ENCODE measurements at regions not wholly inside any gene's neighbourhood (a gene's known extent, or its start where the extent isn't known, plus 50 kb on each side); places are given as distances from the start of the nearest gene placed in this dataset.

- no peak for TF ChIP-seq POLR2AphosphoS5 (IDR thresholded peaks at IDR 0.05; ENCODE audit: insufficient read depth, low read depth, low read length)
- TF ChIP-seq EZH2 (IDR thresholded peaks at IDR 0.05; ENCODE audit: borderline replicate concordance, low read depth, low read length, severe bottlenecking), result no peak
- TF ChIP-seq POLR2A (IDR thresholded peaks at IDR 0.05; ENCODE audit: low read depth, low read length), result no peak
- TF ChIP-seq, protein P1, sequence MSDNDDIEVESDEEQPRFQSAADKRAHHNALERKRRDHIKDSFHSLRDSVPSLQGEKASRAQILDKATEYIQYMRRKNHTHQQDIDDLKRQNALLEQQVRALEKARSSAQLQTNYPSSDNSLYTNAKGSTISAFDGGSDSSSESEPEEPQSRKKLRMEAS (IDR thresholded peaks at IDR 0.05; ENCODE audit: insufficient read depth, insufficient read length), result no peak
- TF ChIP-seq, protein P2, sequence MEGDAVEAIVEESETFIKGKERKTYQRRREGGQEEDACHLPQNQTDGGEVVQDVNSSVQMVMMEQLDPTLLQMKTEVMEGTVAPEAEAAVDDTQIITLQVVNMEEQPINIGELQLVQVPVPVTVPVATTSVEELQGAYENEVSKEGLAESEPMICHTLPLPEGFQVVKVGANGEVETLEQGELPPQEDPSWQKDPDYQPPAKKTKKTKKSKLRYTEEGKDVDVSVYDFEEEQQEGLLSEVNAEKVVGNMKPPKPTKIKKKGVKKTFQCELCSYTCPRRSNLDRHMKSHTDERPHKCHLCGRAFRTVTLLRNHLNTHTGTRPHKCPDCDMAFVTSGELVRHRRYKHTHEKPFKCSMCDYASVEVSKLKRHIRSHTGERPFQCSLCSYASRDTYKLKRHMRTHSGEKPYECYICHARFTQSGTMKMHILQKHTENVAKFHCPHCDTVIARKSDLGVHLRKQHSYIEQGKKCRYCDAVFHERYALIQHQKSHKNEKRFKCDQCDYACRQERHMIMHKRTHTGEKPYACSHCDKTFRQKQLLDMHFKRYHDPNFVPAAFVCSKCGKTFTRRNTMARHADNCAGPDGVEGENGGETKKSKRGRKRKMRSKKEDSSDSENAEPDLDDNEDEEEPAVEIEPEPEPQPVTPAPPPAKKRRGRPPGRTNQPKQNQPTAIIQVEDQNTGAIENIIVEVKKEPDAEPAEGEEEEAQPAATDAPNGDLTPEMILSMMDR (IDR thresholded peaks at IDR 0.05; ENCODE audit: extremely low read depth in 1 of 2, insufficient read depth in 1 of 2, low read depth in 1 of 2, low read length in 2 of 2), result no peak
- no peak for TF ChIP-seq JUN (IDR thresholded peaks at IDR 0.05; ENCODE audit: borderline replicate concordance, insufficient read depth, insufficient read length, low read depth)
- TF ChIP-seq GATA2 (IDR thresholded peaks at IDR 0.05; ENCODE audit: insufficient read depth, insufficient read length, low read depth, low read length), result no peak
- TF ChIP-seq FOS (IDR thresholded peaks at IDR 0.05; ENCODE audit: borderline replicate concordance, insufficient read depth, low read length), result no peak
- TF ChIP-seq MYC (IDR thresholded peaks at IDR 0.05; ENCODE audit: low read depth, low read length), result no peak
- H3K27ac ChIP-seq (ENCODE audit: insufficient read depth, low read depth, low read length), result no peak overlapping the region
- H3K4me2 ChIP-seq (ENCODE audit: insufficient read depth, low read length), result no peak overlapping the region
- H3K36me3 ChIP-seq (ENCODE audit: control insufficient read depth in 2 of 2, extremely low read depth in 1 of 2, insufficient read depth in 2 of 2, low read length in 2 of 2), result no peaks in the 10 kb centered on the region
- BruUV-seq (replicated peaks), result no TSS peak
- dilution Hi-C loops (cut with MboI; ENCODE audit: extremely low pct_ligation_motif_present, low sequenced_read_pairs) (no loop called here), intact Hi-C loops (cut with micrococcal nuclease) (no loop called here)
- no peaks in the 10 kb centered on the region for H4K20me1 ChIP-seq (replicated peaks; ENCODE audit: control insufficient read depth, extremely low read depth, insufficient read depth, low read length)
- no peaks in the 10 kb centered on the region for H3K79me2 ChIP-seq (ENCODE audit: control insufficient read depth, insufficient read depth, low read length)
- no peak overlapping the region for H2AFZ ChIP-seq (ENCODE audit: low read depth, low read length)
- FAIRE-seq (no peak), DNase-seq (ENCODE audit: low read depth, low spot score) (no peak)
- ChIA-PET CTCF (interaction anchor here (1.4 to 2.6 kb wide), 2 partner anchors 8 to 10 kb away, joined by 5 to 10 read pairs; no protein-coding TSS in a partner anchor), POLR2A (no interaction called here)
- H3K4me1 ChIP-seq (ENCODE audit: control insufficient read depth, extremely low read depth, insufficient read depth, low read length), result no peaks in the 10 kb centered on the region
- peaks cover 0 to 2% of the 10 kb centered on the region in 2 experiments for H3K27me3 ChIP-seq (ENCODE audit: control insufficient read depth in 2 of 2, insufficient read depth in 2 of 2, low read length in 2 of 2)
- H3K9me3 ChIP-seq (replicated peaks; ENCODE audit: control insufficient read depth, insufficient read depth, low read length), result no peaks in the 10 kb centered on the region
- no peak overlapping the region for H3K9ac ChIP-seq (replicated peaks; ENCODE audit: extremely low read depth, insufficient read depth, low read length)
- H3K9me1 ChIP-seq (replicated peaks; ENCODE audit: control insufficient read depth, extremely low read depth, insufficient read depth, low read length), result no peaks in the 10 kb centered on the region
- no peak overlapping the region for H3K4me3 ChIP-seq (replicated peaks in 1 of 3; ENCODE audit: insufficient read depth in 1 of 3, low read depth in 1 of 3, low read length in 3 of 3)
These were observed 65.9 kb upstream of the EDN1 start for GRCh38 chr6:12224251-12224650.

All from endothelial cell of umbilical vein (primary cell).